H1 (cell line): ENCODE measurements at regions not wholly inside any gene's neighbourhood (a gene's known extent, or its start where the extent isn't known, plus 50 kb on each side); places are given as distances from the start of the nearest gene placed in this dataset.

Experiments used
- CTCF ChIA-PET: fragments of 300-600 bp; sonication (Branson Sonifier 250); formaldehyde crosslinking; loops from one replicate; lab custom pipeline; 2021; ENCODE audit not compliant: partially characterized antibody; lab: Charles Lee
- POLR2A ChIA-PET: fragments of 300-600 bp; sonication (Branson Sonifier 250); formaldehyde crosslinking; loops from one replicate; lab custom pipeline; 2021; ENCODE audit warnings: inconsistent platforms; ENCODE audit not compliant: partially characterized antibody; lab: Charles Lee
- DNase-seq, 2 experiments: peaks; one replicate each; pipeline versions ENCODE4 v3.0.0 to v3.0.0-alpha.2; 2010 to 2022; ENCODE audit warnings: low spot score in 2 of 2, low read depth in 1 of 2, mixed read lengths in 1 of 2
- FAIRE-seq: peaks from 2 replicates; lab custom pipeline; 2011; peaks lifted over from hg19 to GRCh38; lab: Jason Lieb, UNC
- H2AFZ ChIP-seq: 2 replicates; pipeline ENCODE4 v1.8.1; 2012; ENCODE audit warnings: low read length, inconsistent platforms
- H2AK5ac ChIP-seq: 2 replicates; pipeline ENCODE4 v1.6.1; 2013; ENCODE audit warnings: low read depth, low read length
- H2BK120ac ChIP-seq: replicated peaks from 2 replicates; pipeline ENCODE3; 2013; ENCODE audit warnings: low read depth, low read length, inconsistent platforms
- H2BK12ac ChIP-seq: 2 replicates; pipeline ENCODE4 v1.6.1; 2013; ENCODE audit warnings: low read depth, low read length
- H2BK15ac ChIP-seq: 2 replicates; pipeline ENCODE4 v1.6.1; 2013; ENCODE audit warnings: low read length
- H2BK20ac ChIP-seq: 2 replicates; pipeline ENCODE4 v1.6.1; 2013; ENCODE audit warnings: low read length
- H2BK5ac ChIP-seq: 2 replicates; pipeline ENCODE4 v1.6.1; 2013; ENCODE audit warnings: low read depth, low read length
- H3K14ac ChIP-seq: 2 replicates; pipeline ENCODE4 v1.6.1; 2013; ENCODE audit warnings: inconsistent platforms; ENCODE audit not compliant: insufficient read length
- H3K18ac ChIP-seq: 2 replicates; pipeline ENCODE4 v1.6.1; 2013; ENCODE audit warnings: low read length; ENCODE audit errors: extremely low read depth
- H3K23ac ChIP-seq: 2 replicates; pipeline ENCODE4 v1.6.1; 2013; ENCODE audit warnings: inconsistent platforms; ENCODE audit not compliant: insufficient read length
- H3K23me2 ChIP-seq: 2 replicates; pipeline ENCODE4 v1.6.1; 2013; ENCODE audit warnings: low read depth, low read length
- H3K27ac ChIP-seq: 2 replicates; pipeline ENCODE4 v1.6.1; 2011; ENCODE audit warnings: low read depth, low read length, inconsistent platforms
- H3K27me3 ChIP-seq, 4 experiments: replicated peaks in 1 of 4; 1 replicate in 1 of 4; 2 replicates in 3 of 4; pipeline versions ENCODE4 v1.6.1 to v1.8.1; 2011 to 2013; ENCODE audit warnings: low read length in 3 of 4, mild to moderate bottlenecking in 3 of 4, inconsistent platforms in 2 of 4, mixed read lengths in 2 of 4, moderate library complexity in 1 of 4; ENCODE audit not compliant: control insufficient read depth in 3 of 4, insufficient read depth in 3 of 4; ENCODE audit errors: extremely low read depth in 1 of 4
- H3K36me3 ChIP-seq, 4 experiments: 2 replicates each; pipeline versions ENCODE4 v1.6.1 to v1.8.1; 2011 to 2013; ENCODE audit warnings: mild to moderate bottlenecking in 4 of 4, low read length in 3 of 4, moderate library complexity in 2 of 4, control low read depth in 1 of 4, inconsistent platforms in 1 of 4; ENCODE audit not compliant: insufficient read depth in 4 of 4, control insufficient read depth in 2 of 4
- H3K4ac ChIP-seq: replicated peaks from 2 replicates; pipeline ENCODE3; 2013; ENCODE audit warnings: low read length, low read depth, mixed read lengths, inconsistent platforms; ENCODE audit not compliant: insufficient read length
- H3K4me1 ChIP-seq, 4 experiments: replicated peaks in 1 of 4; 1 replicate in 1 of 4; 2 replicates in 3 of 4; pipeline versions ENCODE4 v1.6.1 to v1.8.1; 2011 to 2013; ENCODE audit warnings: low read length in 3 of 4, inconsistent platforms in 2 of 4, mixed read lengths in 1 of 4; ENCODE audit not compliant: insufficient read depth in 4 of 4, control insufficient read depth in 3 of 4
- H3K4me2 ChIP-seq, 2 experiments: 2 replicates each; pipeline versions ENCODE4 v1.6.1 to v1.8.1; 2011 to 2013; ENCODE audit warnings: low read depth in 2 of 2, low read length in 2 of 2, control low read depth in 1 of 2, inconsistent platforms in 1 of 2, mild to moderate bottlenecking in 1 of 2; ENCODE audit not compliant: insufficient read depth in 1 of 2
- H3K4me3 ChIP-seq, 4 experiments: fragments of 200-600, 300-600 bp in 1 of 4; sonication (generic), shearing (Covaris generic), sonication (Bioruptor Twin) in 1 of 4; 2 replicates each; pipeline versions ENCODE4 v1.5.1 to v1.8.1; 2011 to 2016; ENCODE audit warnings: low read length in 4 of 4, low read depth in 3 of 4, control low read depth in 2 of 4, inconsistent platforms in 2 of 4, mild to moderate bottlenecking in 2 of 4, mixed read lengths in 1 of 4, moderate library complexity in 1 of 4; ENCODE audit not compliant: insufficient read depth in 2 of 4; ENCODE audit errors: extremely low read depth in 1 of 4
- H3K56ac ChIP-seq: replicated peaks from 2 replicates; pipeline ENCODE3; 2013; ENCODE audit warnings: low read depth, mild to moderate bottlenecking, mixed read lengths, low read length, inconsistent platforms; ENCODE audit not compliant: insufficient read length
- H3K79me1 ChIP-seq: 2 replicates; pipeline ENCODE4 v1.6.1; 2013; ENCODE audit warnings: low read depth, low read length, control low read depth
- H3K79me2 ChIP-seq, 2 experiments: 2 replicates each; pipeline versions ENCODE4 v1.6.1 to v1.8.1; 2012 to 2013; ENCODE audit warnings: low read length in 2 of 2, mild to moderate bottlenecking in 2 of 2, inconsistent platforms in 1 of 2; ENCODE audit not compliant: insufficient read depth in 2 of 2, control insufficient read depth in 1 of 2
- H3K9ac ChIP-seq, 4 experiments: replicated peaks in 1 of 4; 1 replicate in 1 of 4; 2 replicates in 3 of 4; pipeline versions ENCODE4 v1.6.1 to v1.8.1; 2011 to 2013; ENCODE audit warnings: low read depth in 3 of 4, low read length in 3 of 4, control low read depth in 2 of 4, mild to moderate bottlenecking in 2 of 4, moderate library complexity in 2 of 4, inconsistent platforms in 1 of 4; ENCODE audit errors: extremely low read depth in 1 of 4
- H3K9me3 ChIP-seq, 2 experiments: 2 replicates each; pipeline versions ENCODE4 v1.6.1 to v1.8.1; 2012 to 2013; ENCODE audit warnings: mild to moderate bottlenecking in 2 of 2, moderate library complexity in 2 of 2, control low read depth in 1 of 2, inconsistent platforms in 1 of 2, low read depth in 1 of 2, low read length in 1 of 2, mixed read lengths in 1 of 2; ENCODE audit not compliant: insufficient read depth in 2 of 2
- H4K20me1 ChIP-seq, 2 experiments: replicated peaks in 1 of 2; 2 replicates each; pipeline versions ENCODE3 to v1.8.1; 2011 to 2013; ENCODE audit warnings: inconsistent platforms in 2 of 2, low read length in 2 of 2, mild to moderate bottlenecking in 1 of 2; ENCODE audit not compliant: insufficient read depth in 2 of 2, control insufficient read depth in 1 of 2
- H4K5ac ChIP-seq: 2 replicates; pipeline ENCODE4 v1.6.1; 2013; ENCODE audit warnings: low read length, low read depth, mixed read lengths, inconsistent platforms; ENCODE audit not compliant: insufficient read length
- H4K8ac ChIP-seq: 2 replicates; pipeline ENCODE4 v1.8.0; 2013; ENCODE audit warnings: mild to moderate bottlenecking, moderate library complexity, low read length, inconsistent platforms; ENCODE audit not compliant: insufficient read depth; ENCODE audit errors: extremely low read depth
- H4K91ac ChIP-seq: replicated peaks from 2 replicates; pipeline ENCODE3; 2013; ENCODE audit warnings: low read length, mixed read lengths, inconsistent platforms; ENCODE audit not compliant: insufficient read length
- ASH2L ChIP-seq: fragments of 200-600, 300-600 bp; sonication (generic); IDR thresholded peaks from one replicate; pipeline ENCODE4 v1.7.1; 2017; ENCODE audit warnings: low read length
- CBX5 ChIP-seq: fragments of 300-800, 300-1000 bp; sonication (generic); IDR thresholded peaks from 2 replicates; pipeline ENCODE4 v1.7.1; 2016; ENCODE audit warnings: antibody characterized with exemption, low read length, low read depth
- CEBPB ChIP-seq: IDR thresholded peaks from 2 replicates; pipeline ENCODE4 v1.6.1; 2012; ENCODE audit warnings: low read depth, low read length
- CREB1 ChIP-seq: IDR thresholded peaks from 2 replicates; pipeline ENCODE4 v1.6.1; 2012; ENCODE audit warnings: inconsistent platforms
- EGR1 ChIP-seq: IDR thresholded peaks from 2 replicates; pipeline ENCODE4 v1.6.1; 2011; ENCODE audit warnings: low read depth, low read length, borderline replicate concordance
- KDM1A ChIP-seq: fragments of 200-600, 300-600 bp; sonication (generic); IDR thresholded peaks from 2 replicates; pipeline ENCODE4 v1.7.1; 2016; ENCODE audit warnings: mild to moderate bottlenecking, low read length, borderline replicate concordance
- KDM4A ChIP-seq: IDR thresholded peaks from one replicate; pipeline ENCODE4 v1.7.1; 2012; ENCODE audit warnings: low read depth, mild to moderate bottlenecking, moderate library complexity, low read length, inconsistent platforms; ENCODE audit not compliant: severe bottlenecking
- POLR2AphosphoS5 ChIP-seq: IDR thresholded peaks from 2 replicates; pipeline ENCODE4 v1.6.1; 2011; ENCODE audit warnings: low read depth, low read length
- SIN3A ChIP-seq, 2 experiments: IDR thresholded peaks in 1 of 2; conservative IDR thresholded peaks in 1 of 2; 2 replicates each; pipeline ENCODE4 v1.6.1; 2011 to 2012; ENCODE audit warnings: low read length in 2 of 2, improper control_type of control experiment in 1 of 2, low read depth in 1 of 2, mild to moderate bottlenecking in 1 of 2
- SIX5 ChIP-seq: IDR thresholded peaks from 2 replicates; pipeline ENCODE4 v1.6.1; 2011; ENCODE audit warnings: mild to moderate bottlenecking, low read depth, low read length
- SUZ12 ChIP-seq: fragments of 200-600 bp; sonication (generic); IDR thresholded peaks from 2 replicates; pipeline ENCODE4 v1.6.1; 2012; ENCODE audit warnings: mild to moderate bottlenecking, inconsistent platforms, low read length, moderate library complexity, mixed read lengths
- WGBS, 2 experiments: shearing (Covaris generic) in 1 of 2; methylation state at CpG; one replicate each; pipeline versions ENCODE4 v1.1.6 to v1.1.7; 2013 to 2015; ENCODE audit warnings: low lambda C conversion rate in 2 of 2, mixed read lengths in 2 of 2, inconsistent platforms in 1 of 2, low coverage in 1 of 2, missing lambda C conversion rate in 1 of 2; ENCODE audit not compliant: insufficient replicate concordance in 2 of 2, insufficient coverage in 1 of 2, insufficient read length in 1 of 2; ENCODE audit errors: extremely low coverage in 1 of 2, missing lambda C conversion rate in 1 of 2; 5-methylcytosine and 5-hydroxymethylcytosine counted together

DNA sequence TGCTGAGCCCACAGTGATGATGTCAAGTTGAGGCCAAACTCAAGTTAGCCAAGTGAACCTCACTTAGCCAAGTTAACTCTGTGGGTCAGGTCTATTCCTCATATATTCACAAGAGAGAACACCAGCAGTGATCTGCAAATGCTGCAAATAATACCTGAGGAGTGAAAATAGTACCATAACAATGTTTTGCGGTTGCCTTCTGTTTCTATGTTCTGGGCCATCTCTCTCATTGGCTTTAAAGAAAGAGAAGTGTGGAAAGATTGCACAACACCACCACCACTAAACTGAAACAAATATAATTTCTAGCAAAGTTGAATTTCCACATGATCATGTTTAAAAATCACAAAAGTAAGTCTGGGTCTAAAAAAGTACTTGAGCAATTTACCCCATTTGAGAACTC, 211.1 kb upstream of the GALNT5 start:
- no peak overlapping the region for H3K4ac ChIP-seq
- H2AK5ac ChIP-seq: no peak overlapping the region
- H2AFZ ChIP-seq: no peak overlapping the region
- CTCF ChIA-PET: no interaction called here
- no peak overlapping the region for H2BK20ac ChIP-seq
- no peak overlapping the region for H2BK5ac ChIP-seq
- no peaks in the 10 kb centered on the region for H3K79me1 ChIP-seq
- H4K20me1 ChIP-seq: no peaks in the 10 kb centered on the region
- no peak overlapping the region for H3K23ac ChIP-seq
- no peak overlapping the region for H3K27ac ChIP-seq
- no peak overlapping the region for H3K4me3 ChIP-seq
- H2BK15ac ChIP-seq: no peak overlapping the region
- WGBS, 2 experiments: 87% methylated on average over 1 of the region's 1 CpG; no CpG with 5 or more reads in 1 of the 2 experiments
- H3K27me3 ChIP-seq: no peaks in the 10 kb centered on the region
- no peak overlapping the region for H3K56ac ChIP-seq
- H3K79me2 ChIP-seq: no peaks in the 10 kb centered on the region
- H3K4me1 ChIP-seq: no peaks in the 10 kb centered on the region
- POLR2A ChIA-PET: no interaction called here
- H3K4me2 ChIP-seq: no peak overlapping the region
- H3K9me3 ChIP-seq: no peaks in the 10 kb centered on the region
- H3K36me3 ChIP-seq: no peaks in the 10 kb centered on the region
- no peak overlapping the region for H2BK12ac ChIP-seq
- H3K23me2 ChIP-seq: no peaks in the 10 kb centered on the region
- no peak overlapping the region for H3K14ac ChIP-seq
- no peak overlapping the region for H4K91ac ChIP-seq
- FAIRE-seq (no peak), DNase-seq (no peak)
- H4K5ac ChIP-seq: no peak overlapping the region
- no peak overlapping the region for H3K18ac ChIP-seq
- no peak overlapping the region for H4K8ac ChIP-seq
- H3K9ac ChIP-seq: no peak overlapping the region
- TF ChIP-seq CEBPB (no peak), EGR1 (no peak), KDM1A (no peak), CREB1 (no peak), SIN3A (conservative IDR thresholded peaks at IDR 0.05 in 1 of 2, IDR thresholded peaks at IDR 0.05 in 1 of 2; ENCODE audit: low read depth in 1 of 2, low read length in 2 of 2) (no peak), KDM4A (no peak), SUZ12 (no peak), ASH2L (no peak), POLR2AphosphoS5 (no peak), CBX5 (no peak), SIX5 (no peak)
- no peak overlapping the region for H2BK120ac ChIP-seq
